Neural progenitor cell (in vitro differentiated cells): ENCODE measurements at regions not wholly inside any gene's neighbourhood (a gene's known extent, or its start where the extent isn't known, plus 50 kb on each side); places are given as distances from the start of the nearest gene placed in this dataset.

Experiments
- DNase-seq: peaks from one replicate; pipeline ENCODE4 v3.0.0-alpha.2; 2016; ENCODE audit warnings: low spot score
- H2AFZ ChIP-seq: fragments of 200-600 bp; sonication (generic); replicated peaks from 2 replicates; pipeline ENCODE4 v1.6.1; 2016; ENCODE audit warnings: antibody characterized with exemption
- H3F3A ChIP-seq: fragments of 200-600 bp; sonication (generic); 2 replicates; pipeline ENCODE4 v1.6.1; 2016; ENCODE audit warnings: antibody characterized with exemption, low read depth
- H3K27ac ChIP-seq: fragments of 200-600 bp; sonication (generic); 2 replicates; pipeline ENCODE4 v1.5.1; 2016; ENCODE audit warnings: mild to moderate bottlenecking
- H3K27me3 ChIP-seq: fragments of 200-600 bp; sonication (generic); 2 replicates; pipeline ENCODE4 v1.6.1; 2016; ENCODE audit warnings: mild to moderate bottlenecking, moderate library complexity
- H3K36me3 ChIP-seq: fragments of 200-600 bp; sonication (generic); 2 replicates; pipeline ENCODE4 v1.5.1; 2016
- H3K4me1 ChIP-seq: fragments of 200-600 bp; sonication (generic); 2 replicates; pipeline ENCODE4 v1.6.1; 2016; ENCODE audit warnings: mixed run types
- H3K4me2 ChIP-seq: fragments of 200-600 bp; sonication (generic); 2 replicates; pipeline ENCODE4 v1.6.1; 2016
- H3K4me3 ChIP-seq: fragments of 200-600 bp; sonication (generic); 2 replicates; pipeline ENCODE4 v1.5.1; 2016
- H3K79me2 ChIP-seq: fragments of 200-600 bp; sonication (generic); 2 replicates; pipeline ENCODE4 v1.6.1; 2016; ENCODE audit warnings: low read depth
- H3K9ac ChIP-seq: fragments of 200-600 bp; sonication (generic); 2 replicates; pipeline ENCODE4 v1.6.1; 2016
- H3K9me3 ChIP-seq: fragments of 200-600 bp; sonication (generic); 2 replicates; pipeline ENCODE4 v1.5.1; 2016; ENCODE audit warnings: low read depth
- H4K20me1 ChIP-seq: fragments of 200-600 bp; sonication (generic); 2 replicates; pipeline ENCODE4 v1.6.1; 2016; ENCODE audit warnings: low read depth
- H3K27ac Mint-ChIP-seq: 3 replicates; pipeline ENCODE4 v1.8.0; 2021; ENCODE audit warnings: mixed read lengths
- H3K27me3 Mint-ChIP-seq: 2 replicates; pipeline ENCODE4 v1.8.0; 2022; ENCODE audit warnings: low read depth, mild to moderate bottlenecking, inconsistent platforms, moderate library complexity, mixed read lengths; ENCODE audit not compliant: insufficient read depth
- H3K36me3 Mint-ChIP-seq: 3 replicates; pipeline ENCODE4 v1.8.0; 2021; ENCODE audit warnings: mixed read lengths
- H3K4me1 Mint-ChIP-seq: 3 replicates; pipeline ENCODE4 v1.8.0; 2021; ENCODE audit warnings: mixed read lengths
- H3K4me3 Mint-ChIP-seq: 3 replicates; pipeline ENCODE4 v1.8.0; 2021; ENCODE audit warnings: mild to moderate bottlenecking, moderate library complexity, mixed read lengths
- H3K9me3 Mint-ChIP-seq: 3 replicates; pipeline ENCODE4 v1.8.0; 2020; ENCODE audit warnings: mixed read lengths
- CTCF ChIP-seq: fragments of 200-600 bp; sonication (generic); IDR thresholded peaks from 2 replicates; pipeline ENCODE4 v1.5.1; 2017; ENCODE audit warnings: antibody characterized with exemption, mild to moderate bottlenecking
- EZH2 ChIP-seq: fragments of 200-600 bp; sonication (generic); IDR thresholded peaks from 2 replicates; pipeline ENCODE4 v1.6.1; 2017; ENCODE audit warnings: antibody characterized with exemption, mild to moderate bottlenecking, moderate library complexity
- EZH2phosphoT487 ChIP-seq: fragments of 200-600 bp; sonication (generic); IDR thresholded peaks from 2 replicates; pipeline ENCODE4 v1.6.1; 2017; ENCODE audit warnings: antibody characterized with exemption

- peaks cover 2% of the 10 kb centered on the region for H3K36me3 Mint-ChIP-seq
- no peaks in the 10 kb centered on the region for H3K27me3 ChIP-seq
- H3K27ac ChIP-seq, result no peak overlapping the region
- peaks cover 14% of the 10 kb centered on the region for H3K9me3 Mint-ChIP-seq
- H3K4me1 ChIP-seq, result peaks cover 4% of the 10 kb centered on the region
- H3K4me3 ChIP-seq, result no peak overlapping the region
- no peak overlapping the region for H2AFZ ChIP-seq
- no peaks in the 10 kb centered on the region for H3K9me3 ChIP-seq
- no peak overlapping the region for H3K9ac ChIP-seq
- H3K4me2 ChIP-seq, result no peak overlapping the region
- no peak for DNase-seq
- TF ChIP-seq CTCF (no peak), EZH2 (no peak), EZH2phosphoT487 (no peak)
- H3K4me1 Mint-ChIP-seq, result peaks cover 29% of the 10 kb centered on the region
- no peaks in the 10 kb centered on the region for H3K36me3 ChIP-seq
- no peak overlapping the region for H3K4me3 Mint-ChIP-seq
- no peaks in the 10 kb centered on the region for H3K79me2 ChIP-seq
- no peaks in the 10 kb centered on the region for H4K20me1 ChIP-seq
- no peaks in the 10 kb centered on the region for H3F3A ChIP-seq
- peaks cover 2% of the 10 kb centered on the region for H3K27me3 Mint-ChIP-seq
- no peak overlapping the region for H3K27ac Mint-ChIP-seq
Observed at GRCh38 chr16:13606804-13607203, 313.1 kb upstream of the ERCC4 start.

GRCh38 chr16:13607289-13607688 lies 312.7 kb upstream of the ERCC4 start:
- H3K27me3 Mint-ChIP-seq, result peaks cover 2% of the 10 kb centered on the region

GRCh38 chr16:13611596-13611995 lies 308.4 kb upstream of the ERCC4 start:
- no peaks in the 10 kb centered on the region for H3F3A ChIP-seq
- no peaks in the 10 kb centered on the region for H3K79me2 ChIP-seq
- H3K27ac ChIP-seq, result no peak overlapping the region
- H2AFZ ChIP-seq, result no peak overlapping the region
- Mint-ChIP-seq H3K27ac (no peak overlapping the region), H3K27me3 (no peaks in the 10 kb centered on the region), H3K36me3 (peaks cover 2% of the 10 kb centered on the region), H3K9me3 (peaks cover 3% of the 10 kb centered on the region), H3K4me3 (no peak overlapping the region), H3K4me1 (peaks cover 26% of the 10 kb centered on the region)
- H3K27me3 ChIP-seq, result no peaks in the 10 kb centered on the region
- no peaks in the 10 kb centered on the region for H3K9me3 ChIP-seq
- no peaks in the 10 kb centered on the region for H4K20me1 ChIP-seq
- H3K4me1 ChIP-seq, result peaks cover 11% of the 10 kb centered on the region
- no peak for DNase-seq
- TF ChIP-seq EZH2phosphoT487 (no peak), CTCF (no peak), EZH2 (no peak)
- no peak overlapping the region for H3K4me3 ChIP-seq
- no peak overlapping the region for H3K9ac ChIP-seq
- no peak overlapping the region for H3K4me2 ChIP-seq
- no peaks in the 10 kb centered on the region for H3K36me3 ChIP-seq

More at GRCh38 chr16:13607289-13607688, 312.7 kb upstream of the ERCC4 start:
- peaks cover 4% of the 10 kb centered on the region for H3K4me1 ChIP-seq
- Mint-ChIP-seq H3K9me3 (peaks cover 14% of the 10 kb centered on the region), H3K36me3 (peaks cover 2% of the 10 kb centered on the region), H3K4me3 (no peak overlapping the region), H3K27ac (no peak overlapping the region), H3K4me1 (peaks cover 29% of the 10 kb centered on the region)
- no peaks in the 10 kb centered on the region for H3K36me3 ChIP-seq
- no peaks in the 10 kb centered on the region for H3K79me2 ChIP-seq
- H4K20me1 ChIP-seq, result no peaks in the 10 kb centered on the region
- no peak overlapping the region for H3K4me2 ChIP-seq
- no peaks in the 10 kb centered on the region for H3K27me3 ChIP-seq
- H3K9ac ChIP-seq, result no peak overlapping the region
- H3K9me3 ChIP-seq, result no peaks in the 10 kb centered on the region
- DNase-seq, result no peak
- H3F3A ChIP-seq, result no peaks in the 10 kb centered on the region
- no peak overlapping the region for H2AFZ ChIP-seq
- TF ChIP-seq EZH2 (no peak), EZH2phosphoT487 (no peak), CTCF (no peak)
- H3K27ac ChIP-seq, result no peak overlapping the region
- H3K4me3 ChIP-seq, result no peak overlapping the region
